GM19468 (cell line): ENCODE measurements at regions not wholly inside any gene's neighbourhood (a gene's known extent, or its start where the extent isn't known, plus 50 kb on each side); places are given as distances from the start of the nearest gene placed in this dataset.
"Not testable (repeated sequence)": the region's sequence is repeated elsewhere in the genome, so short reads cannot be mapped to it uniquely, and the experiment has no call there.

ENCODE experiments used
- ATAC-seq: cut with Tn5 transposase; IDR thresholded peaks from one replicate; pipeline ENCODE4 v1.9.1; 2021; ENCODE audit warnings: mild to moderate bottlenecking, moderate library complexity, moderate number of reproducible peaks; ENCODE audit not compliant: unreplicated experiment; ENCODE audit errors: extremely low read depth

GRCh38 chr11:96680211-96681018, 290.6 kb downstream of the JRKL start:
- ATAC-seq, result no peak

GRCh38 chr11:96681019-96681716, 291.4 kb downstream of the JRKL start:
- ATAC-seq, result no peak

GRCh38 chr11:96694338-96694737, 304.5 kb downstream of the JRKL start:
- no peak for ATAC-seq

- ATAC-seq, result no peak
These were observed 306.9 kb downstream of the JRKL start for GRCh38 chr11:96696731-96697130.

- no peak for ATAC-seq
These were observed 307.7 kb downstream of the JRKL start for GRCh38 chr11:96697466-96697865.

- no peak for ATAC-seq
These were observed 315.0 kb downstream of the JRKL start for GRCh38 chr11:96704847-96705246.

- no peak for ATAC-seq
These were observed 316.9 kb downstream of the JRKL start for GRCh38 chr11:96706761-96707160.

GRCh38 chr11:96707273-96707672, 317.5 kb downstream of the JRKL start:
- no peak for ATAC-seq

GRCh38 chr11:96708219-96708878, 318.5 kb downstream of the JRKL start:
- ATAC-seq, result no peak

GRCh38 chr11:96713301-96713700, 323.5 kb downstream of the JRKL start:
- ATAC-seq, result no peak

GRCh38 chr11:96714689-96715088, 324.9 kb downstream of the JRKL start:
- ATAC-seq, result no peak

GRCh38 chr11:96715208-96715607, 325.4 kb downstream of the JRKL start:
- no peak for ATAC-seq

- no peak for ATAC-seq
These were observed 346.8 kb downstream of the JRKL start for GRCh38 chr11:96736601-96737000.

- no peak for ATAC-seq
These were observed 348.5 kb downstream of the JRKL start for GRCh38 chr11:96738311-96738710.

- no peak for ATAC-seq
These were observed 351.3 kb downstream of the JRKL start for GRCh38 chr11:96741068-96741467.

GRCh38 chr11:96744697-96745096, 354.9 kb downstream of the JRKL start:
- ATAC-seq, result no peak

- no peak for ATAC-seq
These were observed 359.0 kb downstream of the JRKL start for GRCh38 chr11:96748639-96749370.

GRCh38 chr11:96751807-96752206, 362.0 kb downstream of the JRKL start:
- not testable (repeated sequence) for ATAC-seq

- ATAC-seq, result no peak
These were observed 362.4 kb downstream of the JRKL start for GRCh38 chr11:96752221-96752620.

- ATAC-seq, result no peak
These were observed 364.2 kb downstream of the JRKL start for GRCh38 chr11:96753997-96754396.
